Common myeloid progenitor, CD34-positive (primary cell): ENCODE measurements at regions not wholly inside any gene's neighbourhood (a gene's known extent, or its start where the extent isn't known, plus 50 kb on each side); places are given as distances from the start of the nearest gene placed in this dataset.

ENCODE experiments used
- CTCF ChIA-PET: fragments of 350-600 bp; sonication (Branson Sonifier 250); formaldehyde crosslinking; loops from one replicate; lab custom pipeline; 2021; ENCODE audit warnings: antibody characterized with exemption; lab: Charles Lee
- POLR2A ChIA-PET: fragments of 350-600 bp; sonication (Branson Sonifier 250); formaldehyde crosslinking; loops from one replicate; lab custom pipeline; 2021; ENCODE audit warnings: antibody characterized with exemption; lab: Charles Lee
- DNase-seq, 3 donors: peaks; one replicate each; pipeline versions ENCODE4 v3.0.0 to v3.0.0-alpha.2; 2013
- H3K27ac ChIP-seq, 2 experiments: 1 replicate in 1 of 2; 2 replicates in 1 of 2; pipeline ENCODE4 v1.7.0; 2013; ENCODE audit warnings: inconsistent platforms in 2 of 2, low read length in 2 of 2, mild to moderate bottlenecking in 2 of 2, low read depth in 1 of 2, moderate library complexity in 1 of 2; ENCODE audit not compliant: severe bottlenecking in 2 of 2, insufficient read depth in 1 of 2, poor library complexity in 1 of 2
- H3K27me3 ChIP-seq, 5 experiments: replicated peaks in 2 of 5; 1 replicate in 3 of 5; 2 replicates in 2 of 5; pipeline versions ENCODE4 v1.6.1 to v1.7.0; 2013; ENCODE audit warnings: low read length in 4 of 5, mild to moderate bottlenecking in 2 of 5, moderate library complexity in 2 of 5, inconsistent platforms in 1 of 5; ENCODE audit not compliant: insufficient read depth in 5 of 5, control insufficient read depth in 4 of 5
- H3K36me3 ChIP-seq, 4 experiments: 1 replicate in 2 of 4; 2 replicates in 2 of 4; pipeline versions ENCODE4 v1.6.1 to v1.7.0; 2013; ENCODE audit warnings: low read length in 3 of 4, control low read depth in 1 of 4, mild to moderate bottlenecking in 1 of 4; ENCODE audit not compliant: control insufficient read depth in 4 of 4, insufficient read depth in 4 of 4
- H3K4me1 ChIP-seq, 4 experiments: 1 replicate in 3 of 4; 2 replicates in 1 of 4; pipeline versions ENCODE4 v1.6.1 to v1.7.1; 2013; ENCODE audit warnings: low read length in 3 of 4, mild to moderate bottlenecking in 3 of 4, control low read depth in 1 of 4, inconsistent platforms in 1 of 4, moderate library complexity in 1 of 4; ENCODE audit not compliant: control insufficient read depth in 4 of 4, insufficient read depth in 4 of 4; ENCODE audit errors: control extremely low read depth in 1 of 4
- H3K4me3 ChIP-seq, 7 experiments: 1 replicate in 4 of 7; 2 replicates in 3 of 7; pipeline versions ENCODE4 v1.5.1 to v1.7.0; 2013; ENCODE audit warnings: mild to moderate bottlenecking in 7 of 7, low read length in 6 of 7, moderate library complexity in 6 of 7, inconsistent platforms in 2 of 7, low read depth in 2 of 7, control low read depth in 1 of 7; ENCODE audit not compliant: insufficient read depth in 4 of 7, control insufficient read depth in 1 of 7; ENCODE audit errors: extremely low read depth in 1 of 7
- H3K9me3 ChIP-seq, 5 experiments: 1 replicate in 4 of 5; 2 replicates in 1 of 5; pipeline versions ENCODE4 v1.6.1 to v1.7.1; 2013; ENCODE audit warnings: low read length in 4 of 5, mild to moderate bottlenecking in 2 of 5, inconsistent platforms in 1 of 5, low read depth in 1 of 5, moderate library complexity in 1 of 5; ENCODE audit not compliant: control insufficient read depth in 4 of 5, insufficient read depth in 2 of 5; ENCODE audit errors: control extremely low read depth in 1 of 5
- WGBS: methylation state at CpG from one replicate; pipeline ENCODE4 v1.1.5; 2013; ENCODE audit not compliant: insufficient coverage; 5-methylcytosine and 5-hydroxymethylcytosine counted together

DNA sequence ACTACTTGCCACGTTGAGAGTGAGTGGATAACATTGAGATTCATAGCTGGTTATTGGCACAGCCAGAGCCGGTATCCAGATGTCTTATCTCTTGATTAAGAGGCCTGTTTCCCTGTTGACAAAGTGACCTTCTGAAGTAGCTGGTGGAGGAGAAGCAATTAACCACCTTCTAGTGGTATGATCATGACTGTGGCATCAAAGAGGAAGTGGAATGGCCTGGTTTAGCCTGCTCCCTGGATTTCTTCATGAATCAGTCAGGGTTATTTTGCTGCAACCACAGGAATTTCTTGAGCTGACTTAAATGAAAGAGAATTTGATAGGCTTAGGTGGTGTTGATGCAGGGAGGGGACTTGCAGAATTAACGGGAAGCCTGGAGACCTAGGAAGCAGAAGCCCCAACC lies 398.3 kb downstream of the MFSD1 start:
- WGBS: 93% methylated on average over 3 of the region's 3 CpGs
- Histone ChIP-seq H3K36me3 (no peaks in the 10 kb centered on the region), H3K4me3 (no peak overlapping the region), H3K27me3 (no peaks in the 10 kb centered on the region), H3K27ac (no peak overlapping the region), H3K4me1 (no peaks in the 10 kb centered on the region), H3K9me3 (peaks cover 0 to 4% (median 0%) of the 10 kb centered on the region in 5 experiments)
- POLR2A ChIA-PET: no interaction called here
- DNase-seq: no peak
- CTCF ChIA-PET: no interaction called here

DNA sequence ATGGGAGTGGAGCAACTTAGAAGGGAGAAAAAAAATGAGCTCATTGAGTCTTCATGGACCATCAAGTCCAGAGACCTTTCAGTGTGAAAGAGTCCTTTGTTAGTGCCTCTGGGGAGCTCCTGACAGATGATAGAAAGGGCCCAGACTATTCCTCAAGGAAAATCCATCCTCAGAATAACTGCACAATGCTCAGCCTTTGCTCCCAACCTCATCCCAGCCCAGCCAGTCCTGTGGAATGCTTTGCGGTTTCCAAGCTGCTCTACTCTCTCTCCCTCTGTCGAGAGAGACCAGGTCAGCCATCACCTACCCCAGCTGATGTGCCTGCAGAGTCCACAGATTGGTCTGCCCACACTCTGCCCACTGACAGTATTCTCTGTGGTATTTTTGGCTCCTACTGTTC lies 406.2 kb downstream of the MFSD1 start:
- DNase-seq: no peak
- Histone ChIP-seq H3K36me3 (no peaks in the 10 kb centered on the region), H3K4me1 (no peaks in the 10 kb centered on the region), H3K4me3 (no peak overlapping the region), H3K9me3 (peaks cover 0 to 2% (median 0%) of the 10 kb centered on the region in 5 experiments), H3K27ac (no peak overlapping the region), H3K27me3 (no peaks in the 10 kb centered on the region)
- CTCF ChIA-PET: no interaction called here
- 96% methylated on average over 2 of the region's 2 CpGs for WGBS
- POLR2A ChIA-PET: no interaction called here

DNA sequence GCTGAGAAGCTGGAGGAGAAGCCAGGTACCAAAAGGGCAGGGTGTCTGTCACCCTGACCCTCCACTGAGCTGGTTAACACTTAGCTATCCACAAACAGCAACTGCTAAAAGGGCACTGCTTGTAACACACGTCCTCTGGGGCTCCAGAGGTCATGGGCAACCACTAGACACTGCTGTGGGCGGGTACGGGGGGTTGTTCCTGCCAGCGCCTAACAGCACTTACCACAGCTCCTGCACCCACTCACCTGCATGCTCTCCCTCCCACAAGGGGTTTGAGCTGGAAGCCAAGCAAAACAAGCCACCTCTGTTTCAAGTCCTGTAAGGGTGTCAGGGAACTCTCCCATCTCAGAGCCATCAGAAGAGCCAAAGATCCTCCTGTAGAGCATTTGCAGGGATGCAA lies 407.6 kb downstream of the MFSD1 start:
- Histone ChIP-seq H3K9me3 (peaks cover 0 to 2% (median 0%) of the 10 kb centered on the region in 5 experiments), H3K4me1 (no peaks in the 10 kb centered on the region), H3K4me3 (no peak overlapping the region), H3K36me3 (no peaks in the 10 kb centered on the region), H3K27ac (no peak overlapping the region), H3K27me3 (no peaks in the 10 kb centered on the region)
- ChIA-PET CTCF (no interaction called here), POLR2A (no interaction called here)
- DNase-seq: no peak
- 25% methylated on average over 1 of the region's 4 CpGs for WGBS

DNA sequence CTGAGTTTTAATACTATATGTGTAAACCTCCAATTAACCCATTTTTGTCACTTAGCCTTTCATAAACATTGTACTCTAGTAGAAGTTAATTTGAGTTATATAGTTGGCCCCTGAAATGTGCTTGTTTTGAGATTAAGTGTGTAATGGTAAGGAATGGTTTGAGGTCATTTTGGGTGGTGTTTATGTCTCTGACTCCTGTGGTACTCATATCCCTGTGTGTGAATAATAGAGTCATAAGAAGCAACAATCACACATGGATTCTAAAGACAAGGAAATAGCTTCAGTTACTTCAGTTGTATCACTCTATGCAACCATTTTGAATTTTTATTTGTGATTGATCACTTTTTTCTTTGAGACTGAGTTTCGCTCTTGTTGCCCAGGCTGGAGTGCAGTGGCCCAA lies 408.5 kb downstream of the MFSD1 start:
- Histone ChIP-seq H3K36me3 (no peaks in the 10 kb centered on the region), H3K9me3 (no peaks in the 10 kb centered on the region), H3K27ac (no peak overlapping the region), H3K27me3 (no peaks in the 10 kb centered on the region), H3K4me1 (no peaks in the 10 kb centered on the region), H3K4me3 (no peak overlapping the region)
- no peak for DNase-seq
- ChIA-PET POLR2A (no interaction called here), CTCF (no interaction called here)
- 100% methylated on average over 1 of the region's 1 CpG for WGBS

DNA sequence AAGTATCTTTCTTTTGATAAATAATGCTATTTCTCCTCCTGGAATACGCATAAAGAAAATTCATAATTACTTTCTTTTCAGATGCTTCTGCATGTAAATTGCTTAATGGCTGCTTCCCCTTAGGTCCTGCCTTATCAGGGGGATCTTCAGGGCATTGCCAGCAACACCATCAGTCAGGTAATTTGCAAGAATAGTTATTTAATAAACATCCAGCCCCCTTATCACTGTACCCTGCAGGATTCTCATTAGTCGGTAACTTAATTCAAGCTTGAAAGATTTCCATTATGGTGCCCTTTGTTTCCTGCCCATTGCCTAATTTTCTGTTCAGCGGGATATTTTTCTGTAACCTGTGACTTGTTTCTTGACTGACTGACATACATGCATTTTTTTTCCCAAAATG lies 414.5 kb downstream of the MFSD1 start:
- WGBS: 100% methylated on average over 1 of the region's 3 CpGs
- H3K4me3 ChIP-seq: no peak overlapping the region
- H3K36me3 ChIP-seq: no peaks in the 10 kb centered on the region
- H3K4me1 ChIP-seq: no peaks in the 10 kb centered on the region
- no peak overlapping the region for H3K27ac ChIP-seq
- peaks cover 0 to 3% (median 0%) of the 10 kb centered on the region in 5 experiments for H3K27me3 ChIP-seq
- no peak for DNase-seq
- H3K9me3 ChIP-seq: no peaks in the 10 kb centered on the region
- CTCF ChIA-PET: no interaction called here
- POLR2A ChIA-PET: interaction anchor here (0.7 kb wide), 1 partner anchor 129 kb away, joined by 4 read pairs; no protein-coding TSS in a partner anchor

DNA sequence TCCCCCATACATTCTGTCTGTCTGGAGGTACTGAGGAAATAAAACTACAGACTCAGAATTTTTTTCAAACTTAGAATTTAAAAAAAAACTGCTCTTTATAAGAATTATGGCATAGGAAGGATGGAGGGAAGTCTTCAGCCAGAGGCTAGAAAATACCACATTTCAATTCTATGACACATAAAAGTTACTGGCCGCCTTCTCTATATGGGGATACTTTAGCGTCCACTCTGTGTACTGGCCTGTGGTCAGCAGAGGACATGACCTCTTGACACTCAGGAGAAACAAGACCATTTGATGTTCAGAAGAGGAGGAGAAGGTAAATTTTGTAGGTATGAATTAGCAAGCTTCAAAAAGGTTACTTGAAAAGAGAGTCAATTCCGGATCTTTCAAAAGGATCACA lies 417.4 kb downstream of the MFSD1 start:
- POLR2A ChIA-PET: no interaction called here
- no peak overlapping the region for H3K4me3 ChIP-seq

DNA sequence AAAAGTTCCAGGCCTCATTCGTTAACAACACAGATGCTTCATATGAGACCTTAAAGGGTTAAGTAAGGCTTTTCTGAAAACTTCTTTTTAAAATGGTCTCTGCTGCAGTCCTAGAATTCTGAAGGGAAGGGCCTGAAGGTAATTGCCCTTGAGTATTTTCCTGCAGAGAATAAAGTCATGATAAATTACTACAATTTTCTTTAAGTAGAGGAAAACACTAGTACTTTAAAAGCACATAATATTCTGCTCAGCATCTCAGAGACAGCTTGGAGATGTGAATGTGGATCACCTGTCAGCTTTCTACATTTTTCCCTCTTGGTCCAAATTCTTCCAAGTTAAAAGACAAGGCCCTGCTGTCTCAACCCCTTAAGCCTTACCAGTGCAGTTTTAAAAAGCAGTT lies 419.5 kb downstream of the MFSD1 start:
- Histone ChIP-seq H3K4me3 (no peak overlapping the region), H3K27ac (no peak overlapping the region), H3K27me3 (peaks cover 0 to 3% (median 0%) of the 10 kb centered on the region in 5 experiments), H3K9me3 (no peaks in the 10 kb centered on the region), H3K4me1 (no peaks in the 10 kb centered on the region), H3K36me3 (no peaks in the 10 kb centered on the region)
- ChIA-PET POLR2A (no interaction called here), CTCF (interaction anchor here (1.1 kb wide), 1 partner anchor 47 kb away, joined by 3 read pairs; no protein-coding TSS in a partner anchor)
- WGBS: 60% methylated on average over 1 of the region's 1 CpG
- no peak for DNase-seq

More for the DNA sequence above, 417.4 kb downstream of the MFSD1 start:
- CTCF ChIA-PET: no interaction called here
- Histone ChIP-seq H3K4me1 (no peaks in the 10 kb centered on the region), H3K36me3 (no peaks in the 10 kb centered on the region), H3K27me3 (peaks cover 0 to 3% (median 0%) of the 10 kb centered on the region in 5 experiments), H3K9me3 (no peaks in the 10 kb centered on the region), H3K27ac (no peak overlapping the region)
- 100% methylated on average over 1 of the region's 3 CpGs for WGBS
- DNase-seq: no peak
